SK-N-SH (cell line): ENCODE measurements at regions not wholly inside any gene's neighbourhood (a gene's known extent, or its start where the extent isn't known, plus 50 kb on each side); places are given as distances from the start of the nearest gene placed in this dataset.

Experiments
- CTCF ChIA-PET: fragments of 300-600, 350-600 bp; formaldehyde crosslinking; extraction: SDS; loops from one replicate; lab custom pipeline; 2021; lab: Yijun Ruan, JAX
- POLR2A ChIA-PET: fragments of 350-600 bp; sonication (Branson Sonifier 250); formaldehyde crosslinking; extraction: SDS; loops from one replicate; lab custom pipeline; 2020; ENCODE audit warnings: antibody characterized with exemption, inconsistent platforms; lab: Yijun Ruan, JAX
- DNase-seq: peaks from one replicate; pipeline ENCODE4 v3.0.0; 2012
- H2AFZ ChIP-seq: fragments of 200-600 bp; sonication (generic); 2 replicates; pipeline ENCODE4 v1.8.1; 2016; ENCODE audit warnings: antibody characterized with exemption, mild to moderate bottlenecking, low read depth
- H3F3A ChIP-seq: fragments of 200-600 bp; sonication (generic); replicated peaks from 2 replicates; pipeline ENCODE3; 2016; ENCODE audit warnings: antibody characterized with exemption, mild to moderate bottlenecking; ENCODE audit not compliant: insufficient read depth
- H3K27ac ChIP-seq, 2 experiments: fragments of 200-500 bp in 1 of 2; fragments of 200-600 bp in 1 of 2; sonication (Bioruptor generic) in 1 of 2; sonication (generic), shearing (Covaris generic) in 1 of 2; 2 replicates each; pipeline versions ENCODE4 v1.5.1 to v1.6.1; 2014 to 2016; ENCODE audit warnings: low read depth in 2 of 2, inconsistent platforms in 1 of 2, low read length in 1 of 2, mild to moderate bottlenecking in 1 of 2, mixed read lengths in 1 of 2
- H3K27me3 ChIP-seq: fragments of 200-600 bp; sonication (generic), shearing (Covaris generic); 2 replicates; pipeline ENCODE4 v1.6.1; 2016; ENCODE audit warnings: mixed run types; ENCODE audit not compliant: insufficient read depth
- H3K36me3 ChIP-seq, 2 experiments: fragments of 200-500 bp in 1 of 2; fragments of 200-600 bp in 1 of 2; sonication (Bioruptor generic) in 1 of 2; sonication (generic) in 1 of 2; replicated peaks in 1 of 2; 2 replicates each; pipeline versions ENCODE3 to v1.5.1; 2014 to 2016; ENCODE audit warnings: low read length in 1 of 2, mild to moderate bottlenecking in 1 of 2; ENCODE audit not compliant: insufficient read depth in 2 of 2, control insufficient read depth in 1 of 2
- H3K4me1 ChIP-seq, 2 experiments: fragments of 200-500 bp in 1 of 2; fragments of 200-600 bp in 1 of 2; sonication (Bioruptor generic) in 1 of 2; sonication (generic), shearing (Covaris generic) in 1 of 2; 2 replicates each; pipeline versions ENCODE4 v1.5.1 to v1.6.1; 2014 to 2016; ENCODE audit warnings: low read depth in 1 of 2, low read length in 1 of 2, mixed run types in 1 of 2; ENCODE audit not compliant: insufficient read depth in 2 of 2, control insufficient read depth in 1 of 2
- H3K4me2 ChIP-seq: fragments of 200-600 bp; sonication (generic), shearing (Covaris generic); 2 replicates; pipeline ENCODE4 v1.6.1; 2017; ENCODE audit warnings: mixed run types
- H3K4me3 ChIP-seq, 2 experiments: fragments of 200-500 bp in 1 of 2; fragments of 200-600 bp in 1 of 2; sonication (Bioruptor generic) in 1 of 2; sonication (generic), shearing (Covaris generic) in 1 of 2; 2 replicates each; pipeline versions ENCODE4 v1.5.1 to v1.8.1; 2014 to 2016; ENCODE audit warnings: low read depth in 2 of 2, inconsistent platforms in 1 of 2, low read length in 1 of 2, mild to moderate bottlenecking in 1 of 2, mixed read lengths in 1 of 2, moderate library complexity in 1 of 2
- H3K79me2 ChIP-seq: fragments of 200-600 bp; sonication (generic); 2 replicates; pipeline ENCODE4 v1.8.1; 2017; ENCODE audit warnings: mild to moderate bottlenecking; ENCODE audit not compliant: insufficient read depth
- H3K9ac ChIP-seq: fragments of 200-600 bp; sonication (generic); 2 replicates; pipeline ENCODE4 v1.6.1; 2017; ENCODE audit warnings: mixed run types
- H3K9me2 ChIP-seq: fragments of 200-600 bp; sonication (generic); 2 replicates; pipeline ENCODE4 v1.6.1; 2017; ENCODE audit warnings: mixed run types
- H3K9me3 ChIP-seq: fragments of 200-600 bp; sonication (generic); 2 replicates; pipeline ENCODE4 v1.6.1; 2017; ENCODE audit warnings: mixed run types, mild to moderate bottlenecking, moderate library complexity
- H4K20me1 ChIP-seq: fragments of 200-600 bp; sonication (generic); 2 replicates; pipeline ENCODE4 v1.6.1; 2017; ENCODE audit warnings: mild to moderate bottlenecking, mixed run types; ENCODE audit not compliant: insufficient read depth
- ELF1 ChIP-seq: IDR thresholded peaks from 2 replicates; pipeline ENCODE4 v1.4.0; 2012
- EP300 ChIP-seq, 2 experiments: IDR thresholded peaks; 2 replicates each; pipeline versions ENCODE4 v1.4.0 to v1.6.1; 2012; ENCODE audit warnings: borderline replicate concordance in 1 of 2, low read depth in 1 of 2, low read length in 1 of 2
- EZH2phosphoT487 ChIP-seq: fragments of 200-600 bp; sonication (generic); IDR thresholded peaks from 2 replicates; pipeline ENCODE4 v1.6.1; 2017; ENCODE audit warnings: low read depth, mixed run types, mild to moderate bottlenecking, antibody characterized with exemption, moderate library complexity, borderline replicate concordance
- FOSL2 ChIP-seq: IDR thresholded peaks from 2 replicates; pipeline ENCODE4 v1.4.0; 2012; ENCODE audit warnings: low read depth, mild to moderate bottlenecking, moderate library complexity, borderline replicate concordance
- FOXJ3 ChIP-seq: sonication (generic); formaldehyde crosslinking; IDR thresholded peaks from 2 replicates; pipeline ENCODE4 v1.5.1; 2020; ENCODE audit warnings: mild to moderate bottlenecking, missing genetic modification reagents
- FOXM1 ChIP-seq: IDR thresholded peaks from 2 replicates; pipeline ENCODE4 v1.4.0; 2012; ENCODE audit warnings: low read depth, mild to moderate bottlenecking
- GATA2 ChIP-seq: sonication (generic); formaldehyde crosslinking; IDR thresholded peaks from 2 replicates; pipeline ENCODE4 v1.5.0; 2020; ENCODE audit warnings: mild to moderate bottlenecking, missing genetic modification reagents
- NRF1 ChIP-seq: IDR thresholded peaks from 2 replicates; pipeline ENCODE4 v1.6.1; 2012; ENCODE audit warnings: low read depth, mild to moderate bottlenecking, low read length
- SIN3A ChIP-seq: IDR thresholded peaks from 2 replicates; pipeline ENCODE4 v1.6.1; 2012; ENCODE audit warnings: low read depth, mild to moderate bottlenecking, low read length, moderate library complexity, borderline replicate concordance
- TAF1 ChIP-seq: IDR thresholded peaks from 2 replicates; pipeline ENCODE4 v1.6.1; 2012; ENCODE audit warnings: low read depth, mild to moderate bottlenecking, low read length, moderate library complexity, borderline replicate concordance
- TCF12 ChIP-seq: IDR thresholded peaks from 2 replicates; pipeline ENCODE4 v1.4.0; 2012
- TEAD4 ChIP-seq: IDR thresholded peaks from 2 replicates; pipeline ENCODE4 v1.4.0; 2012; ENCODE audit warnings: mild to moderate bottlenecking, borderline replicate concordance; ENCODE audit not compliant: insufficient read depth
- WGBS: methylation state at CpG from one replicate; pipeline ENCODE4 v1.1.6; 2017; ENCODE audit warnings: low lambda C conversion rate; 5-methylcytosine and 5-hydroxymethylcytosine counted together
- TF ChIP-seq, protein P1 (sequence below): IDR thresholded peaks from 2 replicates; pipeline ENCODE4 v1.4.0; 2012; ENCODE audit warnings: low read depth, borderline replicate concordance
- TF ChIP-seq, protein P2 (sequence below): IDR thresholded peaks from 2 replicates; pipeline ENCODE4 v1.6.1; 2012; ENCODE audit warnings: mild to moderate bottlenecking, low read depth, low read length, moderate library complexity
- TF ChIP-seq, protein P3 (sequence below): IDR thresholded peaks from 2 replicates; pipeline ENCODE4; 2012

DNA sequence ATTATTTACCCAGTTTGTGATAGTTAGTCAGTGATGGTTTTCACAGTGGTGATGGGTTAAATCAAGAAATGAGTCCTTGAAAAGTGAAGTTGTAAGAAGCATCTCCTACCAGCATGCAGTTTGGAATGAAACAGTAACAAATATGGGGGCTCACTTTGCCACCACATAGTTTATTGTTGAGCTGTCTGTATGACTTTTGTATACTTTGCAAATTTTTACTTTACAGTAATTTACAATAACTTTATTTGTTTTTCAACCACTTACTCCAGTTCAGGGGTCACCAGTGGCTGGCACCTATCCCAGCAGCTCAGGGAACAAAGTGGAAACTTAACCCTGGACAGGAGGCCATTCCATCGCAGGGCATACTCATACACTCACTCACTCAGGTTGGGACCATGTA, 64.5 kb upstream of the ANKRD50 start:
- H3K9ac ChIP-seq = no peak overlapping the region
- no peak for TF ChIP-seq GATA2 (CRISPR knock-in tag)
- no peak for TF ChIP-seq TAF1
- TF ChIP-seq, protein P1, sequence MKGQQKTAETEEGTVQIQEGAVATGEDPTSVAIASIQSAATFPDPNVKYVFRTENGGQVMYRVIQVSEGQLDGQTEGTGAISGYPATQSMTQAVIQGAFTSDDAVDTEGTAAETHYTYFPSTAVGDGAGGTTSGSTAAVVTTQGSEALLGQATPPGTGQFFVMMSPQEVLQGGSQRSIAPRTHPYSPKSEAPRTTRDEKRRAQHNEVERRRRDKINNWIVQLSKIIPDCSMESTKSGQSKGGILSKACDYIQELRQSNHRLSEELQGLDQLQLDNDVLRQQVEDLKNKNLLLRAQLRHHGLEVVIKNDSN = no peak
- TF ChIP-seq EP300 (IDR thresholded peaks at IDR 0.05; ENCODE audit: borderline replicate concordance in 1 of 2, low read depth in 1 of 2, low read length in 1 of 2) = no peak
- TF ChIP-seq, protein P2, sequence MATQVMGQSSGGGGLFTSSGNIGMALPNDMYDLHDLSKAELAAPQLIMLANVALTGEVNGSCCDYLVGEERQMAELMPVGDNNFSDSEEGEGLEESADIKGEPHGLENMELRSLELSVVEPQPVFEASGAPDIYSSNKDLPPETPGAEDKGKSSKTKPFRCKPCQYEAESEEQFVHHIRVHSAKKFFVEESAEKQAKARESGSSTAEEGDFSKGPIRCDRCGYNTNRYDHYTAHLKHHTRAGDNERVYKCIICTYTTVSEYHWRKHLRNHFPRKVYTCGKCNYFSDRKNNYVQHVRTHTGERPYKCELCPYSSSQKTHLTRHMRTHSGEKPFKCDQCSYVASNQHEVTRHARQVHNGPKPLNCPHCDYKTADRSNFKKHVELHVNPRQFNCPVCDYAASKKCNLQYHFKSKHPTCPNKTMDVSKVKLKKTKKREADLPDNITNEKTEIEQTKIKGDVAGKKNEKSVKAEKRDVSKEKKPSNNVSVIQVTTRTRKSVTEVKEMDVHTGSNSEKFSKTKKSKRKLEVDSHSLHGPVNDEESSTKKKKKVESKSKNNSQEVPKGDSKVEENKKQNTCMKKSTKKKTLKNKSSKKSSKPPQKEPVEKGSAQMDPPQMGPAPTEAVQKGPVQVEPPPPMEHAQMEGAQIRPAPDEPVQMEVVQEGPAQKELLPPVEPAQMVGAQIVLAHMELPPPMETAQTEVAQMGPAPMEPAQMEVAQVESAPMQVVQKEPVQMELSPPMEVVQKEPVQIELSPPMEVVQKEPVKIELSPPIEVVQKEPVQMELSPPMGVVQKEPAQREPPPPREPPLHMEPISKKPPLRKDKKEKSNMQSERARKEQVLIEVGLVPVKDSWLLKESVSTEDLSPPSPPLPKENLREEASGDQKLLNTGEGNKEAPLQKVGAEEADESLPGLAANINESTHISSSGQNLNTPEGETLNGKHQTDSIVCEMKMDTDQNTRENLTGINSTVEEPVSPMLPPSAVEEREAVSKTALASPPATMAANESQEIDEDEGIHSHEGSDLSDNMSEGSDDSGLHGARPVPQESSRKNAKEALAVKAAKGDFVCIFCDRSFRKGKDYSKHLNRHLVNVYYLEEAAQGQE = no peak
- no peak for TF ChIP-seq EZH2phosphoT487
- TF ChIP-seq FOXJ3 (CRISPR knock-in tag) = no peak
- TF ChIP-seq TEAD4 = no peak
- TF ChIP-seq TCF12 = no peak
- TF ChIP-seq ELF1 = no peak
- TF ChIP-seq FOSL2 = no peak
- TF ChIP-seq NRF1 = no peak
- no peak for TF ChIP-seq FOXM1
- no peak for TF ChIP-seq SIN3A
- TF ChIP-seq, protein P3, sequence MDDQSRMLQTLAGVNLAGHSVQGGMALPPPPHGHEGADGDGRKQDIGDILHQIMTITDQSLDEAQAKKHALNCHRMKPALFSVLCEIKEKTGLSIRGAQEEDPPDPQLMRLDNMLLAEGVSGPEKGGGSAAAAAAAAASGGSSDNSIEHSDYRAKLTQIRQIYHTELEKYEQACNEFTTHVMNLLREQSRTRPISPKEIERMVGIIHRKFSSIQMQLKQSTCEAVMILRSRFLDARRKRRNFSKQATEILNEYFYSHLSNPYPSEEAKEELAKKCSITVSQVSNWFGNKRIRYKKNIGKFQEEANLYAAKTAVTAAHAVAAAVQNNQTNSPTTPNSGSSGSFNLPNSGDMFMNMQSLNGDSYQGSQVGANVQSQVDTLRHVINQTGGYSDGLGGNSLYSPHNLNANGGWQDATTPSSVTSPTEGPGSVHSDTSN = no peak
- TF ChIP-seq, all 33 proteins: peak for 0
- ChIA-PET POLR2A (no interaction called here), CTCF (interaction anchor here (1.1 kb wide), 2 partner anchors 15 to 378 kb away, joined by 3 read pairs; no protein-coding TSS in a partner anchor)
- Histone ChIP-seq H3K27ac (no peak overlapping the region), H2AFZ (no peak overlapping the region), H3K27me3 (no peaks in the 10 kb centered on the region), H3K4me3 (no peak overlapping the region), H3F3A (no peaks in the 10 kb centered on the region), H3K79me2 (no peaks in the 10 kb centered on the region), H3K4me1 (no peaks in the 10 kb centered on the region), H3K9me2 (no peaks in the 10 kb centered on the region), H3K4me2 (no peak overlapping the region), H3K9me3 (no peaks in the 10 kb centered on the region), H4K20me1 (no peaks in the 10 kb centered on the region), H3K36me3 (no peaks in the 10 kb centered on the region)
- 92% methylated on average over 1 of the region's 1 CpG for WGBS
- no peak for DNase-seq
